ENCODE measurements at regions not wholly inside any gene's neighbourhood (a gene's known extent, or its start where the extent isn't known, plus 50 kb on each side); places are given as distances from the start of the nearest gene placed in this dataset.

- no peak for TF ChIP-seq EP300 (IDR thresholded peaks at IDR 0.05)
- no peak for TF ChIP-seq POLR2AphosphoS5 (IDR thresholded peaks at IDR 0.05)
- TF ChIP-seq CTCF (IDR thresholded peaks at IDR 0.05): no peak
- no peak for TF ChIP-seq POLR2A (IDR thresholded peaks at IDR 0.05)
Measured at GRCh38 chr1:37347104-37347649, 127.2 kb upstream of the ZC3H12A start.
